GM20000 (cell line): ENCODE measurements at regions not wholly inside any gene's neighbourhood (a gene's known extent, or its start where the extent isn't known, plus 50 kb on each side); places are given as distances from the start of the nearest gene placed in this dataset.

Experiments used
- DNase-seq: peaks from one replicate; pipeline ENCODE4 v3.0.0; 2012; ENCODE audit warnings: low spot score
- CTCF ChIP-seq: IDR thresholded peaks from 2 replicates; pipeline ENCODE4 v1.5.1; 2012; ENCODE audit warnings: mild to moderate bottlenecking, control low read depth; ENCODE audit errors: extremely low read depth, missing control alignments

GRCh38 chr4:149985981-149986380, 92.3 kb upstream of the DCLK2 start:
- no peak for DNase-seq
- no peak for TF ChIP-seq CTCF

GRCh38 chr4:149986917-149987316, 91.3 kb upstream of the DCLK2 start:
- DNase-seq: no peak
- TF ChIP-seq CTCF: no peak

GRCh38 chr4:149987330-149988086, 90.7 kb upstream of the DCLK2 start:
- no peak for DNase-seq
- no peak for TF ChIP-seq CTCF

- no peak for DNase-seq
- no peak for TF ChIP-seq CTCF
These were observed 90.2 kb upstream of the DCLK2 start for GRCh38 chr4:149988087-149988410.

GRCh38 chr4:149993030-149993429, 85.2 kb upstream of the DCLK2 start:
- no peak for TF ChIP-seq CTCF
- DNase-seq: no peak

- no peak for TF ChIP-seq CTCF
- DNase-seq: no peak
These were observed 83.0 kb upstream of the DCLK2 start for GRCh38 chr4:149995134-149995756.

- DNase-seq: no peak
- no peak for TF ChIP-seq CTCF
These were observed 80.3 kb upstream of the DCLK2 start for GRCh38 chr4:149997881-149998421.
